KOPT-K1 (cell line): ENCODE measurements at regions not wholly inside any gene's neighbourhood (a gene's known extent, or its start where the extent isn't known, plus 50 kb on each side); places are given as distances from the start of the nearest gene placed in this dataset.

Source experiments
- H3K27ac ChIP-seq: fragments of 200-600 bp; sonication (generic); 2 replicates; pipeline ENCODE4 v1.5.1; 2016; ENCODE audit warnings: antibody characterized with exemption, mild to moderate bottlenecking, low read depth, low read length; ENCODE audit not compliant: poor library complexity, severe bottlenecking
- H3K36me3 ChIP-seq: fragments of 200-600 bp; sonication (generic); 2 replicates; pipeline ENCODE4 v1.5.1; 2017; ENCODE audit warnings: antibody characterized with exemption, mild to moderate bottlenecking, low read length, moderate library complexity; ENCODE audit not compliant: insufficient read depth
- H3K9me3 ChIP-seq: fragments of 200-600 bp; sonication (generic); 2 replicates; pipeline ENCODE4 v1.5.1; 2017; ENCODE audit warnings: antibody characterized with exemption, low read length, mild to moderate bottlenecking; ENCODE audit not compliant: insufficient read depth, poor library complexity, severe bottlenecking

GRCh38 chr21:39094847-39095579 is 88.2 kb downstream of the PSMG1 start:
- H3K27ac ChIP-seq = no peak overlapping the region
- no peaks in the 10 kb centered on the region for H3K9me3 ChIP-seq
- no peaks in the 10 kb centered on the region for H3K36me3 ChIP-seq

GRCh38 chr21:39094087-39094780 is 89.0 kb downstream of the PSMG1 start:
- no peaks in the 10 kb centered on the region for H3K36me3 ChIP-seq
- no peak overlapping the region for H3K27ac ChIP-seq
- no peaks in the 10 kb centered on the region for H3K9me3 ChIP-seq

- Histone ChIP-seq H3K9me3 (no peaks in the 10 kb centered on the region), H3K36me3 (no peaks in the 10 kb centered on the region), H3K27ac (no peak overlapping the region)
These were observed 89.7 kb downstream of the PSMG1 start for GRCh38 chr21:39093526-39093925.

GRCh38 chr21:39088831-39089380 is 94.3 kb downstream of the PSMG1 start:
- no peaks in the 10 kb centered on the region for H3K9me3 ChIP-seq
- H3K27ac ChIP-seq = no peak overlapping the region
- no peaks in the 10 kb centered on the region for H3K36me3 ChIP-seq

- Histone ChIP-seq H3K9me3 (no peaks in the 10 kb centered on the region), H3K27ac (no peak overlapping the region), H3K36me3 (no peaks in the 10 kb centered on the region)
These were observed 95.2 kb downstream of the PSMG1 start for GRCh38 chr21:39088031-39088370.

- no peaks in the 10 kb centered on the region for H3K36me3 ChIP-seq
- no peaks in the 10 kb centered on the region for H3K9me3 ChIP-seq
- no peak overlapping the region for H3K27ac ChIP-seq
These were observed 95.8 kb downstream of the PSMG1 start for GRCh38 chr21:39087238-39088030.

GRCh38 chr21:39086547-39086946 is 96.7 kb downstream of the PSMG1 start:
- H3K9me3 ChIP-seq = no peaks in the 10 kb centered on the region
- H3K27ac ChIP-seq = no peak overlapping the region
- no peaks in the 10 kb centered on the region for H3K36me3 ChIP-seq

- Histone ChIP-seq H3K9me3 (no peaks in the 10 kb centered on the region), H3K36me3 (no peaks in the 10 kb centered on the region), H3K27ac (no peak overlapping the region)
These were observed 97.3 kb downstream of the PSMG1 start for GRCh38 chr21:39085843-39086405.

GRCh38 chr21:39084979-39085729 is 98.1 kb downstream of the PSMG1 start:
- no peaks in the 10 kb centered on the region for H3K9me3 ChIP-seq
- no peak overlapping the region for H3K27ac ChIP-seq
- H3K36me3 ChIP-seq = no peaks in the 10 kb centered on the region

GRCh38 chr21:39084073-39084472 is 99.2 kb downstream of the PSMG1 start:
- no peaks in the 10 kb centered on the region for H3K36me3 ChIP-seq
- H3K27ac ChIP-seq = no peak overlapping the region
- H3K9me3 ChIP-seq = no peaks in the 10 kb centered on the region

- H3K27ac ChIP-seq = no peak overlapping the region
- H3K36me3 ChIP-seq = no peaks in the 10 kb centered on the region
- no peaks in the 10 kb centered on the region for H3K9me3 ChIP-seq
These were observed 99.8 kb downstream of the PSMG1 start for GRCh38 chr21:39083377-39084008.

GRCh38 chr21:39082656-39083376 is 100.4 kb downstream of the PSMG1 start:
- Histone ChIP-seq H3K9me3 (no peaks in the 10 kb centered on the region), H3K36me3 (no peaks in the 10 kb centered on the region), H3K27ac (no peak overlapping the region)

- Histone ChIP-seq H3K27ac (no peak overlapping the region), H3K36me3 (no peaks in the 10 kb centered on the region), H3K9me3 (peaks cover 15% of the 10 kb centered on the region)
These were observed 102.9 kb downstream of the PSMG1 start for GRCh38 chr21:39080366-39080765.
